ENCODE measurements at regions not wholly inside any gene's neighbourhood (a gene's known extent, or its start where the extent isn't known, plus 50 kb on each side); places are given as distances from the start of the nearest gene placed in this dataset.

DNA sequence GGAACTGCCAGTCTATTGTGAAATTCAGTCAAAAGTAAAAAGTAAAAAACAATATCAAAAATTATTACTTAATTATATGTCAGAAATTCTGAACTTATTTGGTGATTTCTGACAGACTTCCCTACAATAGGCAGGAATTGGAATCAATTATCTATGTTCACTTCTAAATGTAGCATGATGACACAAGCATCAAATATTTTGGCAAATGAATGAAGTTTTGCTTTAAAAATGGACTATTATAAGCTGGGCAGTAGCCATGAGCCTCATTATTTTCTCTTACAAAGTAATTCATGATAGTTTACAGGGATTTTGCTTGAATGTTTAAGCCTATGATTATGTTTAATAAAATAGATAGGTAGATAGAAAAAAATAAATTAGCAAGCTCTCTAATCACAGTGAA, 582.6 kb downstream of the SLITRK6 start:
- no peaks in the 10 kb centered on the region for H3K4me1 ChIP-seq (ENCODE audit: control insufficient read depth in 1 of 2, insufficient read depth in 2 of 2, low read length in 2 of 2)
- H3K36me3 ChIP-seq (ENCODE audit: control insufficient read depth in 1 of 2, insufficient read depth in 2 of 2, low read length in 2 of 2) = no peaks in the 10 kb centered on the region
- no peak overlapping the region for H3K9ac ChIP-seq (ENCODE audit: low read depth in 1 of 2, low read length in 2 of 2)
- no peaks in the 10 kb centered on the region for H3K27me3 ChIP-seq (ENCODE audit: control insufficient read depth in 1 of 2, insufficient read depth in 2 of 2, low read length in 2 of 2)
- H3K9me3 ChIP-seq (ENCODE audit: control insufficient read depth in 1 of 2, low read length in 2 of 2) = peaks cover 5 to 6% of the 10 kb centered on the region in 2 donors
- H3K4me3 ChIP-seq (ENCODE audit: low read depth in 1 of 2, low read length in 2 of 2) = no peak overlapping the region
- no peak overlapping the region for H3K27ac ChIP-seq (ENCODE audit: low read depth, low read length)

DNA sequence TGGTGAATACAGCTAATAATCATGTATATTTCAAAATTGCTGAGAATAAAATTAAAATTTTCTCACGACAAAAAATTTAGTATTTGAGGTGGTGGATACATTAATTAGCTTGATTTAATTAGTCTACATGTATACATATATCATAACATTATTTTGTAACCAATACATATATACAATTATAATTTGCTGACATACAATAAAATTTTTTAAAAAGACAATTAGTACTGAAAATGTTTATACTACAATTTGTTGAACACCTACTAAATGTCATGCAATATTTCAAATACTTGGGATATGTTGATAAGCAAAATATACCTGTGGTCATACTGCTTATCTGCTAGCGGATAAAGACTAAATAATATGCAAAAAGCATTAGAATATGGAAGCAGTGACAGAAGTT, 586.5 kb downstream of the SLITRK6 start:
- H3K9ac ChIP-seq (ENCODE audit: low read depth in 1 of 2, low read length in 2 of 2) = no peak overlapping the region
- no peak overlapping the region for H3K27ac ChIP-seq (ENCODE audit: low read depth, low read length)
- H3K4me3 ChIP-seq (ENCODE audit: low read depth in 1 of 2, low read length in 2 of 2) = no peak overlapping the region
- H3K4me1 ChIP-seq (ENCODE audit: control insufficient read depth in 1 of 2, insufficient read depth in 2 of 2, low read length in 2 of 2) = no peaks in the 10 kb centered on the region
- no peaks in the 10 kb centered on the region for H3K36me3 ChIP-seq (ENCODE audit: control insufficient read depth in 1 of 2, insufficient read depth in 2 of 2, low read length in 2 of 2)
- H3K27me3 ChIP-seq (ENCODE audit: control insufficient read depth in 1 of 2, insufficient read depth in 2 of 2, low read length in 2 of 2) = no peaks in the 10 kb centered on the region
- no peaks in the 10 kb centered on the region for H3K9me3 ChIP-seq (ENCODE audit: control insufficient read depth in 1 of 2, low read length in 2 of 2)

DNA sequence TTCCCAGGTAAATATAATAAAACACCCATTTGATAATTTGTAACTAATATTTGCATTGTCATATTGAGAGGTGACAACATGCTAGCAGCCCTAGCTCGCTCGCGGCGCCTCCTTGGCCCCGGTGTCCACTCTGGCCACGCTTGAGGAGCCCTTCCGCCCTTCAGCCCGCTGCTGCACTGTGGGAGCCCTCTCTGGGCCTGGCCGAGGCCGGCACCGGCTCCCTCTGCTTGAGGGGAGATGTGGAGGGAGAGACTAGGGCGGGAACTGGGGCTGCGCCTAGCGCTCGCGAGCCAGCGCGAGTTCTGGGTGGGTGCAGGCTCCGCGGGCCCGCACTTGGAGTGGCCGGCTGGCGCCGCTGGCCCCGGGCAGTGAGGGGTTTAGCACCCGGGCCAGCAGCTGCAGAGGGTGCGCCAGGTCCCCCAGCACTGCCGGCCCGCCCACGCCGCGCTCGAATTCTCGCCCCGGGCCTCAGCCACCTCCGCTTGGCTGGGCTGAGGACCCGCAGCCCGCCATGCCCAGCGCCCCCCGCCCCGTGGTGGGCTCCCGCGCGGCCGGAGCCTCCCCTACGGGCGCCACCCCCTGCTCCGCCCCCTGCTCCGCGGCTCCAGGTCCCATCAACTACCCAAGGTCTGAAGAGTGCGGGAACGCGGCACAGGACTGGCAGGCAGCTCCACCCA, 594.4 kb downstream of the SLITRK6 start:
- Histone ChIP-seq H3K4me3 (ENCODE audit: low read depth in 1 of 2, low read length in 2 of 2) (no peak overlapping the region), H3K9ac (ENCODE audit: low read depth in 1 of 2, low read length in 2 of 2) (no peak overlapping the region), H3K4me1 (ENCODE audit: control insufficient read depth in 1 of 2, insufficient read depth in 2 of 2, low read length in 2 of 2) (no peaks in the 10 kb centered on the region), H3K9me3 (ENCODE audit: control insufficient read depth in 1 of 2, low read length in 2 of 2) (peaks cover 5 to 13% of the 10 kb centered on the region in 2 donors), H3K27ac (ENCODE audit: low read depth, low read length) (no peak overlapping the region), H3K27me3 (ENCODE audit: control insufficient read depth in 1 of 2, insufficient read depth in 2 of 2, low read length in 2 of 2) (no peaks in the 10 kb centered on the region), H3K36me3 (ENCODE audit: control insufficient read depth in 1 of 2, insufficient read depth in 2 of 2, low read length in 2 of 2) (no peaks in the 10 kb centered on the region)

DNA sequence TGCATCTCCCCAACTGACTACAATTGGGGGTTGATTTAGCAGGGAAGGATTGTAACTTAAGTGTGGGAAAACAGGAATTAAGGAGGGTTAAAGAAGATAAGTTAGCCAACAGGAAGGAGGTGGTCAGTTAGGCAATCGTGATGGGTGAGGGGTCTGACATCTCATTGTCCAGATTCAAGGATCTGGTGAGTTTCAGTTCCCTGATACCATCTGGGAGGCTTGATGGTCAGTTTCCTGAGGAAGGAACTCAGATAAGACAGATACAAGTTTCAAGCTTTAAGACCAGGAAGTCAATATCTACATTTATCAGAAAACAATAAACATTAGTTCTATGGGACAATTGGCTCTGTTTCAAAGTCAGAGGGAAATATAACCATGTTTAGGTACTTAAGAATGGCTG, 601.8 kb downstream of the SLITRK6 start:
- Histone ChIP-seq H3K4me3 (ENCODE audit: low read depth in 1 of 2, low read length in 2 of 2) (no peak overlapping the region), H3K4me1 (ENCODE audit: control insufficient read depth in 1 of 2, insufficient read depth in 2 of 2, low read length in 2 of 2) (no peaks in the 10 kb centered on the region), H3K36me3 (ENCODE audit: control insufficient read depth in 1 of 2, insufficient read depth in 2 of 2, low read length in 2 of 2) (no peaks in the 10 kb centered on the region), H3K9me3 (ENCODE audit: control insufficient read depth in 1 of 2, low read length in 2 of 2) (peaks cover 6 to 26% of the 10 kb centered on the region in 2 donors), H3K9ac (ENCODE audit: low read depth in 1 of 2, low read length in 2 of 2) (no peak overlapping the region), H3K27ac (ENCODE audit: low read depth, low read length) (no peak overlapping the region), H3K27me3 (ENCODE audit: control insufficient read depth in 1 of 2, insufficient read depth in 2 of 2, low read length in 2 of 2) (no peaks in the 10 kb centered on the region)

DNA sequence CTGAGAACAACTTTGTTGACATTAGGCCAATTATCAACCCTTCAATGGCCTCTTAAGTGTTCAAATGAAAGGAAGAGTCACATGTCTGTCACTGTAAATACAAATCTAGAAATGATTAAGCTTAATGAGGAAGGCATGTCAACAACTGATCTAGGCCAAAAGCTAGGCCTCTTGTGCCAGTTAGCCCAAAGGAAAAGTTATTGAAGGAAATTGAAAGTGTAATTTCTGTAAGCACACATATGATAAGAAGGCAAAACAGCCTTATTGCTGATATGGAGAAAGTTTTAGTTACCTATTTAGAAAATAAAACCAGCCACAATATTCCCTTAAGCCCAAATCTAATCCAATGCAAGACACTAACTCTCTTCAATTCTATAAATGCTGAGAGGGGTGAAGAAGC, 604.7 kb downstream of the SLITRK6 start:
- Histone ChIP-seq H3K4me1 (ENCODE audit: control insufficient read depth in 1 of 2, insufficient read depth in 2 of 2, low read length in 2 of 2) (no peaks in the 10 kb centered on the region), H3K36me3 (ENCODE audit: control insufficient read depth in 1 of 2, insufficient read depth in 2 of 2, low read length in 2 of 2) (no peaks in the 10 kb centered on the region), H3K9ac (ENCODE audit: low read depth in 1 of 2, low read length in 2 of 2) (no peak overlapping the region), H3K9me3 (ENCODE audit: control insufficient read depth in 1 of 2, low read length in 2 of 2) (peaks cover 6 to 21% of the 10 kb centered on the region in 2 donors), H3K27ac (ENCODE audit: low read depth, low read length) (no peak overlapping the region), H3K27me3 (ENCODE audit: control insufficient read depth in 1 of 2, insufficient read depth in 2 of 2, low read length in 2 of 2) (no peaks in the 10 kb centered on the region), H3K4me3 (ENCODE audit: low read depth in 1 of 2, low read length in 2 of 2) (no peak overlapping the region)

DNA sequence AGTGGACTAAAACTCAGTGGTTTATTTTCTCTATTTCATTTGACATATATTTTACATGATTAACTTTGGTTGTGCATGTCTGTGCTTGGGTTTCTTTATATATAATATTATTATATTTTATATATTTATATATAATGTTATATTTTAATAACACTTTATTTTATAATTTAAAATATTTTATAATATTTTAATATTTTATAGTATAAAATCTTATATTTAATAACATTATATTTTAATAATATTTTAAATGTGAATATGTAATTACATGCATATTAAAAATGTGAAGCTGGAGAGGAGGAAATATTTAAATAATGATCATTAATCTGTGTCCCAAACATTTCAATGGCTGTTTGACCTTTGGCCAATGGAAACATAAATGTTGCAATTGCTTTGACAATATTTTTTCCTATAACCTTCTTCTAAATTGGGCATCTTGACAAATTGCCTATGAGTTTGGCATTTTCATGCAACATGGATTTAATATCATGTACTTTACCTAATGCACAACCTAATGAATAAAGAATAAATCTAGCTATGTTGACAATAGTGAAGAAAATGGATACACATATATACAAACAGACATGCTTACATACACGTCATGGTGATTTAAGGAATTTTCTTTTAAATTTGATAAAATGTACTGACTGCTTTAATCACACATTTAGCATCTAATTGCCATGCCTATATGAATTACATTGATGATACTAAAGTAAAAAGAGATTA, 607.1 kb downstream of the SLITRK6 start:
- no peaks in the 10 kb centered on the region for H3K27me3 ChIP-seq (ENCODE audit: control insufficient read depth in 1 of 2, insufficient read depth in 2 of 2, low read length in 2 of 2)
- H3K36me3 ChIP-seq (ENCODE audit: control insufficient read depth in 1 of 2, insufficient read depth in 2 of 2, low read length in 2 of 2) = no peaks in the 10 kb centered on the region
- no peak overlapping the region for H3K27ac ChIP-seq (ENCODE audit: low read depth, low read length)
- no peak overlapping the region for H3K9ac ChIP-seq (ENCODE audit: low read depth in 1 of 2, low read length in 2 of 2)
- H3K9me3 ChIP-seq (ENCODE audit: control insufficient read depth in 1 of 2, low read length in 2 of 2) = peaks cover 0 to 10% of the 10 kb centered on the region in 2 donors
- H3K4me3 ChIP-seq (ENCODE audit: low read depth in 1 of 2, low read length in 2 of 2) = no peak overlapping the region
- no peaks in the 10 kb centered on the region for H3K4me1 ChIP-seq (ENCODE audit: control insufficient read depth in 1 of 2, insufficient read depth in 2 of 2, low read length in 2 of 2)

DNA sequence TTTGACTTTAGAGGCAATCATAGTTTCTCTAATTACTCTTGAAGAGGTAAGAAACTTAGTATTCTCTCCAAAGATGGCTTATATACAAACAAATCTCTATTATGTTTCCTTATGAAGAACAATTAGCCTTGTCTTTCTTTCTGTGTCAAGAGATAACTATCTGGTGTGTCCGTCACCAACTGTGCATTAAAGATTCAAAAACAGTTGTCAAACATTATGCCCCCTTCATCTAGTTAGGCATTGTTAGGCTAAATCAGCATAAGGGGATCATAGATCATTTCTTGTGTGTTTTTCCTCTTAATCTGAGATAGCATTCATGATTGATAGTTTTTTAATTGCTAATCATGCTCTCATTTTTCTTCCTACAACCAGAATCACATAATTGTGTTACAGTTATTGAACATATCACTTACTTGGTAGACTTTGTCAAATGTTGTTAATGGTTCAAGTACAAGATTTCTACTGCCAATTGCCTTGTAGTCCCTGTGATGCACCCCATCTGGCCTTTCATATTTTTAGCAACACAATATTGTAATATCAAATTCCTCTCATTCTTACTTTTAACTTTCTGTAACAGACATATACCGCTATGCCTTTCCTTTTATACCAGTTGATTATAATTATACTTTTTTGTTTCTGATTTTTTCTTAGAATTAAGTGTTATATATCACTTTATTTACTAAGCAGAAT, 612.7 kb downstream of the SLITRK6 start:
- H3K4me3 ChIP-seq (ENCODE audit: low read depth in 1 of 2, low read length in 2 of 2) = no peak overlapping the region
- no peaks in the 10 kb centered on the region for H3K4me1 ChIP-seq (ENCODE audit: control insufficient read depth in 1 of 2, insufficient read depth in 2 of 2, low read length in 2 of 2)
- H3K27ac ChIP-seq (ENCODE audit: low read depth, low read length) = no peak overlapping the region
- no peaks in the 10 kb centered on the region for H3K36me3 ChIP-seq (ENCODE audit: control insufficient read depth in 1 of 2, insufficient read depth in 2 of 2, low read length in 2 of 2)
- H3K27me3 ChIP-seq (ENCODE audit: control insufficient read depth in 1 of 2, insufficient read depth in 2 of 2, low read length in 2 of 2) = no peaks in the 10 kb centered on the region
- H3K9ac ChIP-seq (ENCODE audit: low read depth in 1 of 2, low read length in 2 of 2) = no peak overlapping the region
- H3K9me3 ChIP-seq (ENCODE audit: control insufficient read depth in 1 of 2, low read length in 2 of 2) = peaks cover under 1 to 8% of the 10 kb centered on the region in 2 donors

DNA sequence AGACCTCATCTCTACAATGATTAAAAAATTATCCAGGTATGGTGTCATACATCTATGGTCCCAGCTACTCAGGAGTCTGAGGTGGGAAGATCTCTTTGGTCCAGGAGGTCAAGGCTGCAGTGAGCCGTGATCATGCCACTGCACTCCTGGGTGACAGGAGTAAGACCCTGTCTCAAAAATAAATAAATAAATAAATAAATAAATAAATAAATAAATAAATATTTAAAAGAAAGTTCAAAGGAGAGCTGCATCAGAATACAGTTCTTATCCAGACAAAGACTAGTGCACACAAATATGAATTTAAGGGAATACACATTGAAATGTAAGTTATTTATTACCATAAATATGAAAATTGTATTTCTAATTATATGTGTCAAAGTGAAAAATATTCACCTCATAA, 624.9 kb downstream of the SLITRK6 start:
- Histone ChIP-seq H3K27ac (ENCODE audit: low read depth, low read length) (no peak overlapping the region), H3K4me3 (ENCODE audit: low read depth in 1 of 2, low read length in 2 of 2) (no peak overlapping the region), H3K4me1 (ENCODE audit: control insufficient read depth in 1 of 2, insufficient read depth in 2 of 2, low read length in 2 of 2) (no peaks in the 10 kb centered on the region), H3K27me3 (ENCODE audit: control insufficient read depth in 1 of 2, insufficient read depth in 2 of 2, low read length in 2 of 2) (no peaks in the 10 kb centered on the region), H3K9ac (ENCODE audit: low read depth in 1 of 2, low read length in 2 of 2) (no peak overlapping the region), H3K9me3 (ENCODE audit: control insufficient read depth in 1 of 2, low read length in 2 of 2) (peaks cover 11% of the 10 kb centered on the region in 2 donors), H3K36me3 (ENCODE audit: control insufficient read depth in 1 of 2, insufficient read depth in 2 of 2, low read length in 2 of 2) (no peaks in the 10 kb centered on the region)

DNA sequence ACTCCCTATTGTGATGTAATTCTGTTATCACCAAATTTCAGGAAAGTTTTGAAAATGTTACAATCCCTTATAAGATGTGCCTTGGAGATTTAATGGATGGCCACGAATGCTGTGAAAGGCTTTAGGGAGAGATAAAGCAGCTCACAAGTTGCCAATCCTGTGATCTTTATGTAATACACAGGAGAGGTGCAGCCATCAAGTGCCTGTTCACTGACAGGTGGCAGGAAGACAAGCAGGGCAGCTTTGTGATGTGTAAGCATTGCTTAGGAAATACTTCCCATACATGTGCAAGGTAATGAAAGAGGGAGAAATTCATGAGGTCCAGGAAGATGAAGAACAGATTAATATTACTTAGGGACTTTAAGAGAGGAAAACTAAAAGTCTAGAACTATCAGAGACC, 628.8 kb downstream of the SLITRK6 start:
- peaks cover 3 to 13% of the 10 kb centered on the region in 2 donors for H3K9me3 ChIP-seq (ENCODE audit: control insufficient read depth in 1 of 2, low read length in 2 of 2)
- no peaks in the 10 kb centered on the region for H3K36me3 ChIP-seq (ENCODE audit: control insufficient read depth in 1 of 2, insufficient read depth in 2 of 2, low read length in 2 of 2)
- H3K27ac ChIP-seq (ENCODE audit: low read depth, low read length) = no peak overlapping the region
- H3K4me1 ChIP-seq (ENCODE audit: control insufficient read depth in 1 of 2, insufficient read depth in 2 of 2, low read length in 2 of 2) = no peaks in the 10 kb centered on the region
- H3K9ac ChIP-seq (ENCODE audit: low read depth in 1 of 2, low read length in 2 of 2) = no peak overlapping the region
- H3K27me3 ChIP-seq (ENCODE audit: control insufficient read depth in 1 of 2, insufficient read depth in 2 of 2, low read length in 2 of 2) = no peaks in the 10 kb centered on the region
- H3K4me3 ChIP-seq (ENCODE audit: low read depth in 1 of 2, low read length in 2 of 2) = no peak overlapping the region

DNA sequence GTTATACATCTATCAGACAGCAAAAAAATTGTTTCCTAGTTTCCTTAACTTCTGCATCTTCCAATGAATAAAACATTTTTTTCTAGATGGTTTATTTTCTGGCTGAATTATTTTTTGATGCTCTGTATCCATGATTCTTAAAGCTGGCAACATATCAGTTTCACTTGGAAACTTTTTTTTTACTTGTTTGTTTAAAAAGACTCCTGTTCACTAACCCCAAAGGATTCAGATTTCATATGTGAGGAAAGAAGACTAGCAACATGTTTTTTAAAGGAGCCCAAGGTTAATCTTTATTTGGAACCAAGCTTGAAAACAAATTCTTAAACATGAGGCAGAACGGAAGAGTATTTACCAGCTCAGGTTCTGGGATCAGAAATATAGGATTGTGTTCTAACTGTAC, 632.3 kb downstream of the SLITRK6 start:
- no peaks in the 10 kb centered on the region for H3K4me1 ChIP-seq (ENCODE audit: control insufficient read depth in 1 of 2, insufficient read depth in 2 of 2, low read length in 2 of 2)
- no peak overlapping the region for H3K27ac ChIP-seq (ENCODE audit: low read depth, low read length)

More for the DNA sequence above, 632.3 kb downstream of the SLITRK6 start:
- no peak overlapping the region for H3K4me3 ChIP-seq (ENCODE audit: low read depth in 1 of 2, low read length in 2 of 2)
- H3K9me3 ChIP-seq (ENCODE audit: control insufficient read depth in 1 of 2, low read length in 2 of 2) = peaks cover 2 to 25% of the 10 kb centered on the region in 2 donors
- H3K9ac ChIP-seq (ENCODE audit: low read depth in 1 of 2, low read length in 2 of 2) = no peak overlapping the region
- H3K36me3 ChIP-seq (ENCODE audit: control insufficient read depth in 1 of 2, insufficient read depth in 2 of 2, low read length in 2 of 2) = no peaks in the 10 kb centered on the region
- H3K27me3 ChIP-seq (ENCODE audit: control insufficient read depth in 1 of 2, insufficient read depth in 2 of 2, low read length in 2 of 2) = no peaks in the 10 kb centered on the region

All from duodenal mucosa (tissue), 2 donors.